Aorta (tissue), 5 donors: ENCODE measurements at regions not wholly inside any gene's neighbourhood (a gene's known extent, or its start where the extent isn't known, plus 50 kb on each side); places are given as distances from the start of the nearest gene placed in this dataset.

ENCODE experiments used
- ATAC-seq: fragments of 200-7000 bp; cut with Tn5 transposase; one replicate; pipeline ENCODE4 v1.9.1; 2022; ENCODE audit warnings: moderate library complexity; ENCODE audit not compliant: low FRiP score
- DNase-seq, 2 donors: peaks; one replicate each; pipeline ENCODE4 v3.0.0-alpha.2; 2020
- H3K27ac ChIP-seq, 2 donors: one replicate each; pipeline ENCODE4 v1.5.1; 2013; ENCODE audit warnings: low read length in 2 of 2, mild to moderate bottlenecking in 2 of 2, moderate library complexity in 2 of 2, control low read depth in 1 of 2, inconsistent platforms in 1 of 2, low read depth in 1 of 2
- H3K27me3 ChIP-seq, 2 donors: one replicate each; pipeline ENCODE4 v1.6.1; 2013; ENCODE audit warnings: control low read depth in 1 of 2, low read length in 1 of 2, mild to moderate bottlenecking in 1 of 2, moderate library complexity in 1 of 2; ENCODE audit not compliant: insufficient read depth in 2 of 2, control insufficient read depth in 1 of 2
- H3K36me3 ChIP-seq, 2 donors: one replicate each; pipeline ENCODE4 v1.6.1; 2013; ENCODE audit warnings: control low read depth in 1 of 2, low read length in 1 of 2, mild to moderate bottlenecking in 1 of 2; ENCODE audit not compliant: insufficient read depth in 2 of 2, control insufficient read depth in 1 of 2
- H3K4me1 ChIP-seq, 2 donors: one replicate each; pipeline ENCODE4 v1.6.1; 2013; ENCODE audit warnings: low read length in 2 of 2, control low read depth in 1 of 2, mild to moderate bottlenecking in 1 of 2, moderate library complexity in 1 of 2; ENCODE audit not compliant: insufficient read depth in 2 of 2, control insufficient read depth in 1 of 2
- H3K4me3 ChIP-seq, 2 donors: one replicate each; pipeline ENCODE4 v1.5.1; 2013; ENCODE audit warnings: low read length in 2 of 2, control low read depth in 1 of 2, mild to moderate bottlenecking in 1 of 2
- H3K9me3 ChIP-seq: one replicate; pipeline ENCODE4 v1.6.1; 2013; ENCODE audit warnings: mild to moderate bottlenecking, low read length; ENCODE audit not compliant: control insufficient read depth
- WGBS, 2 donors: extraction: QIAGEN DNeasy Blood & Tissue Kit; methylation state at CpG; one replicate each; pipeline ENCODE4 v1.1.7; 2013; 5-methylcytosine and 5-hydroxymethylcytosine counted together
- intact Hi-C, 2 donors: fragments of 100-400 bp; cut with DNase I; formaldehyde crosslinking; loops; one replicate each; pipeline versions ENCODE4 v1.14.2 to v1.15.0; 2022
- donor health status: healthy with polysubstance abuse.
- donor health status: Bipolar disorder and iron deficiency.
- donor health status: DM: no; HTN: no; CAD: no.
- donor health status: DM: no; HTN: no; CAD: no.
- donor health status: DM: yes; HTN: yes; CAD: no.

GRCh38 chr13:90783273-90783672, 564.2 kb upstream of the MIR17HG start:
- Histone ChIP-seq H3K4me3 (no peak overlapping the region), H3K36me3 (no peaks in the 10 kb centered on the region), H3K27ac (no peak overlapping the region), H3K4me1 (no peaks in the 10 kb centered on the region), H3K9me3 (peaks cover 1% of the 10 kb centered on the region), H3K27me3 (no peaks in the 10 kb centered on the region)
- DNase-seq (no peak), ATAC-seq (no peak)
- intact Hi-C loops = no loop called here

GRCh38 chr13:90787007-90787406, 560.5 kb upstream of the MIR17HG start:
- no peak overlapping the region for H3K27ac ChIP-seq
- intact Hi-C loops = no loop called here
- no peaks in the 10 kb centered on the region for H3K4me1 ChIP-seq
- no peak for DNase-seq
- H3K9me3 ChIP-seq = peaks cover 1% of the 10 kb centered on the region
- no peak for ATAC-seq
- no peaks in the 10 kb centered on the region for H3K36me3 ChIP-seq
- H3K4me3 ChIP-seq = no peak overlapping the region
- H3K27me3 ChIP-seq = no peaks in the 10 kb centered on the region

GRCh38 chr13:90792335-90792734, 555.2 kb upstream of the MIR17HG start:
- no peaks in the 10 kb centered on the region for H3K27me3 ChIP-seq
- WGBS, 2 donors = 79 to 80% methylated on average over 1 of the region's 1 CpG
- H3K9me3 ChIP-seq = peaks cover under 1% of the 10 kb centered on the region
- H3K4me3 ChIP-seq = no peak overlapping the region
- no peak overlapping the region for H3K27ac ChIP-seq
- H3K4me1 ChIP-seq = no peaks in the 10 kb centered on the region
- DNase-seq (no peak), ATAC-seq (no peak)
- intact Hi-C loops = no loop called here
- no peaks in the 10 kb centered on the region for H3K36me3 ChIP-seq

- Histone ChIP-seq H3K4me3 (no peak overlapping the region), H3K27me3 (no peaks in the 10 kb centered on the region), H3K36me3 (no peaks in the 10 kb centered on the region), H3K27ac (no peak overlapping the region), H3K9me3 (no peaks in the 10 kb centered on the region), H3K4me1 (no peaks in the 10 kb centered on the region)
- WGBS, 2 donors = 33 to 42% methylated on average over 3 of the region's 3 CpGs
- DNase-seq (no peak), ATAC-seq (no peak)
- intact Hi-C loops = no loop called here
These were observed 554.1 kb upstream of the MIR17HG start for GRCh38 chr13:90793261-90793820.

GRCh38 chr13:90796474-90796873, 551.0 kb upstream of the MIR17HG start:
- no peaks in the 10 kb centered on the region for H3K4me1 ChIP-seq
- no peak overlapping the region for H3K27ac ChIP-seq
- H3K36me3 ChIP-seq = no peaks in the 10 kb centered on the region
- DNase-seq = no peak
- 74 to 77% methylated on average over 4 of the region's 4 CpGs for WGBS, 2 donors
- no peaks in the 10 kb centered on the region for H3K27me3 ChIP-seq
- H3K9me3 ChIP-seq = no peaks in the 10 kb centered on the region
- no peak for ATAC-seq
- intact Hi-C loops = no loop called here
- no peak overlapping the region for H3K4me3 ChIP-seq

- no peak overlapping the region for H3K27ac ChIP-seq
- H3K9me3 ChIP-seq = no peaks in the 10 kb centered on the region
- ATAC-seq (no peak), DNase-seq (no peak)
- intact Hi-C loops = no loop called here
- H3K36me3 ChIP-seq = no peaks in the 10 kb centered on the region
- no peak overlapping the region for H3K4me3 ChIP-seq
- H3K4me1 ChIP-seq = no peaks in the 10 kb centered on the region
- no peaks in the 10 kb centered on the region for H3K27me3 ChIP-seq
- WGBS, 2 donors = 42 to 55% methylated on average over 2 of the region's 2 CpGs
These were observed 550.2 kb upstream of the MIR17HG start for GRCh38 chr13:90797335-90797734.

GRCh38 chr13:90798381-90798780, 549.1 kb upstream of the MIR17HG start:
- Histone ChIP-seq H3K4me3 (no peak overlapping the region), H3K9me3 (no peaks in the 10 kb centered on the region), H3K4me1 (no peaks in the 10 kb centered on the region), H3K27ac (no peak overlapping the region), H3K36me3 (no peaks in the 10 kb centered on the region), H3K27me3 (no peaks in the 10 kb centered on the region)
- DNase-seq (no peak), ATAC-seq (no peak)
- intact Hi-C loops = no loop called here
- 64 to 70% methylated on average over 3 of the region's 3 CpGs for WGBS, 2 donors

- peak; percentile 78 to 88 for DNase-seq
- Histone ChIP-seq H3K36me3 (no peaks in the 10 kb centered on the region), H3K4me3 (no peak overlapping the region), H3K27ac (no peak overlapping the region), H3K27me3 (no peaks in the 10 kb centered on the region), H3K9me3 (no peaks in the 10 kb centered on the region), H3K4me1 (no peaks in the 10 kb centered on the region)
- peak; percentile 70 for ATAC-seq
- WGBS, 2 donors = 8 to 15% methylated on average over 3 of the region's 3 CpGs
- intact Hi-C loops = no loop called here
These were observed 547.3 kb upstream of the MIR17HG start for GRCh38 chr13:90800082-90800746.

- intact Hi-C loops = no loop called here
- Histone ChIP-seq H3K36me3 (no peaks in the 10 kb centered on the region), H3K4me3 (no peak overlapping the region), H3K4me1 (no peaks in the 10 kb centered on the region), H3K9me3 (no peaks in the 10 kb centered on the region), H3K27me3 (no peaks in the 10 kb centered on the region), H3K27ac (no peak overlapping the region)
- 70 to 78% methylated on average over 7 of the region's 7 CpGs for WGBS, 2 donors
- no peak for ATAC-seq
- DNase-seq = no peak
These were observed 545.9 kb upstream of the MIR17HG start for GRCh38 chr13:90801621-90802020.
